ENCODE measurements at regions not wholly inside any gene's neighbourhood (a gene's known extent, or its start where the extent isn't known, plus 50 kb on each side); places are given as distances from the start of the nearest gene placed in this dataset.

DNA sequence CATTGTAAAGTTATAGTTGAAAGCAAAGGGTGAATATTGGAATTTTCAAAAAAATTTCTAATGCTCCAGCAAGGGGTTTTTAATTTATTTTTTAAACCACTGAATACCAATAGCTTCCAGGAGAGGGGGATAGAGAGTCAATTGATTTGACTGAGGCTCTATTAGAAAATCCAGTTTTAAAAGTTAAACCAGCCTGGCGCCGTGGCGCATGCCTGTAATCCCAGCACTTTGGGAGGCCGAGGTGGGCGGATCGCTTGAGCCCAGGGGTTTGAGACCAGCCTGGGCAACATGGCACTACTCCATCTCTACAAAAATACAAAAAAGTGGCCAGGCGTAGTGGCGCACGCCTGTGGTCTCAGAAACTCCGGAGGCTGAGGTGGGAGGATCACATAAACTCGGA, 150.1 kb downstream of the SLC38A4 start:
- DNase-seq (ENCODE audit: low read depth): peak; percentile 45
- TF ChIP-seq, protein P1, sequence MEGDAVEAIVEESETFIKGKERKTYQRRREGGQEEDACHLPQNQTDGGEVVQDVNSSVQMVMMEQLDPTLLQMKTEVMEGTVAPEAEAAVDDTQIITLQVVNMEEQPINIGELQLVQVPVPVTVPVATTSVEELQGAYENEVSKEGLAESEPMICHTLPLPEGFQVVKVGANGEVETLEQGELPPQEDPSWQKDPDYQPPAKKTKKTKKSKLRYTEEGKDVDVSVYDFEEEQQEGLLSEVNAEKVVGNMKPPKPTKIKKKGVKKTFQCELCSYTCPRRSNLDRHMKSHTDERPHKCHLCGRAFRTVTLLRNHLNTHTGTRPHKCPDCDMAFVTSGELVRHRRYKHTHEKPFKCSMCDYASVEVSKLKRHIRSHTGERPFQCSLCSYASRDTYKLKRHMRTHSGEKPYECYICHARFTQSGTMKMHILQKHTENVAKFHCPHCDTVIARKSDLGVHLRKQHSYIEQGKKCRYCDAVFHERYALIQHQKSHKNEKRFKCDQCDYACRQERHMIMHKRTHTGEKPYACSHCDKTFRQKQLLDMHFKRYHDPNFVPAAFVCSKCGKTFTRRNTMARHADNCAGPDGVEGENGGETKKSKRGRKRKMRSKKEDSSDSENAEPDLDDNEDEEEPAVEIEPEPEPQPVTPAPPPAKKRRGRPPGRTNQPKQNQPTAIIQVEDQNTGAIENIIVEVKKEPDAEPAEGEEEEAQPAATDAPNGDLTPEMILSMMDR (IDR thresholded peaks at IDR 0.05; ENCODE audit: low read depth, low read length): peak; percentile 54
- TF ChIP-seq MYC (IDR thresholded peaks at IDR 0.05; ENCODE audit: low read depth, low read length): no peak
- no peak overlapping the region for H3K4me3 ChIP-seq (ENCODE audit: low read depth, low read length)

DNA sequence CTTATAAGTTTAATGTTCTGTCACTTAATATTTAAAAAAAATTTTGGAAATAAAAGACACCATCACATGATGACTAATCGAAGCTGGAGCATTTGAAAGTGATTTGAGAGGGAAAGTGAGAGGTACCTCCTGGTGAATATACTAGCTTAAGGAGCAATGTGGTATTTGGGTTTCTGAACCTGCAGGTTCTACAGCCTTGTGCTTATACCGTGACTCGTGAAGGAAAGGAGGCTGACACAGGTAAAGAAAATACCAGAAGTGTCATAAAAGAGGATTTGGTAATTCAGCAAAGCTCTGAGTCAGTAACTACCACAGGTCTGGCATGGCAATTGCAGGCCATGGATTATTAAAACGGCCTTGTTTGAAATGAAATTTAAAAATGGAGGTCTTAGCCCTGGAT, 151.0 kb downstream of the SLC38A4 start:
- TF ChIP-seq, protein P1 (IDR thresholded peaks at IDR 0.05; ENCODE audit: low read depth, low read length): no peak
- TF ChIP-seq POLR2A (IDR thresholded peaks at IDR 0.05; ENCODE audit: extremely low read depth, insufficient read length): no peak
- TF ChIP-seq, protein P2, sequence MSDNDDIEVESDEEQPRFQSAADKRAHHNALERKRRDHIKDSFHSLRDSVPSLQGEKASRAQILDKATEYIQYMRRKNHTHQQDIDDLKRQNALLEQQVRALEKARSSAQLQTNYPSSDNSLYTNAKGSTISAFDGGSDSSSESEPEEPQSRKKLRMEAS (IDR thresholded peaks at IDR 0.05; ENCODE audit: low read depth, low read length): no peak
- TF ChIP-seq MYC (IDR thresholded peaks at IDR 0.05; ENCODE audit: low read depth, low read length): no peak
- no peak overlapping the region for H3K4me3 ChIP-seq (ENCODE audit: low read depth, low read length)
- no peak for DNase-seq (ENCODE audit: low read depth)

DNA sequence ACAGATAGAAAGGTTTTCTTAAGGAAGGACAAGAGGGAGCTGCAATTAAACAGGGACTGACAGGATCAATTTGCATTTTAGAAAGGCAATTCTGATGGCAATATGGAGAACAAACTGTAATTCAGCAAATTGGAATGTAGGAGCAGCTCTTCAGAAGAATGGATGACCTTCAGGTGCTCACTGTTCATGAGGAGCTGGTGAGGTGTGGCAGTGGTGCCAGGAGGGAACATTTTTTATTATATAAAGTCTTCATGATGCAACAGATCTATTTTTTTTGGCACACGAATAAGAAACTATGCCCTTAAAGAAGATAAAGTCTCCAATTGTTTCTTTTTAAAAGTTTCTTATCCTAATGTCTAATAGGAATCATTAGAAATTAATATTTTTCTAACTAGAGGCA, 151.7 kb downstream of the SLC38A4 start:
- DNase-seq (ENCODE audit: low read depth): no peak
- TF ChIP-seq MYC (IDR thresholded peaks at IDR 0.05; ENCODE audit: low read depth, low read length): no peak
- TF ChIP-seq, protein P1 (IDR thresholded peaks at IDR 0.05; ENCODE audit: low read depth, low read length): no peak
- TF ChIP-seq, protein P2 (IDR thresholded peaks at IDR 0.05; ENCODE audit: low read depth, low read length): no peak
- TF ChIP-seq POLR2A (IDR thresholded peaks at IDR 0.05; ENCODE audit: extremely low read depth, insufficient read length): no peak
- no peak overlapping the region for H3K4me3 ChIP-seq (ENCODE audit: low read depth, low read length)

DNA sequence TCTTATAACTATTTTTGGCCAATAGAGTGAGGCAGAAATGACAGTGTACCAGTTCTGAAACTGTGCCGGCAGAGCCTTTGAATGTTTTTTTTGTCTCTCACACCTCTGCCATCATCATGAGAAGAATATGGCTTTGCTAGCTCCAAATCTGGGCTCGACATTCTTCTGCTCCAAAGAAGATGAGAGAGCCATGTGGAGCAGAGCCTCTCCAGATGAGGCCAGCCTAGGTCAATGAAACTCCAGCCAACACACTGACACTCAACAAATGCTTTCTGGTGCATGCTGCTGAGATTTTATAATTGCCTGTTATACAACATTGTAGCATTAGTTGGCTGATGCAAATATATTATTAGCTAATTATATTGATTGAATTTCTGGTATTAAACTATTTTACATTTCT, 154.7 kb downstream of the SLC38A4 start:
- TF ChIP-seq POLR2A (IDR thresholded peaks at IDR 0.05; ENCODE audit: extremely low read depth, insufficient read length) (no peak), MYC (IDR thresholded peaks at IDR 0.05; ENCODE audit: low read depth, low read length) (no peak)
- TF ChIP-seq, protein P2 (IDR thresholded peaks at IDR 0.05; ENCODE audit: low read depth, low read length): no peak
- TF ChIP-seq, protein P1 (IDR thresholded peaks at IDR 0.05; ENCODE audit: low read depth, low read length): no peak
- no peak for DNase-seq (ENCODE audit: low read depth)
- H3K4me3 ChIP-seq (ENCODE audit: low read depth, low read length): no peak overlapping the region

DNA sequence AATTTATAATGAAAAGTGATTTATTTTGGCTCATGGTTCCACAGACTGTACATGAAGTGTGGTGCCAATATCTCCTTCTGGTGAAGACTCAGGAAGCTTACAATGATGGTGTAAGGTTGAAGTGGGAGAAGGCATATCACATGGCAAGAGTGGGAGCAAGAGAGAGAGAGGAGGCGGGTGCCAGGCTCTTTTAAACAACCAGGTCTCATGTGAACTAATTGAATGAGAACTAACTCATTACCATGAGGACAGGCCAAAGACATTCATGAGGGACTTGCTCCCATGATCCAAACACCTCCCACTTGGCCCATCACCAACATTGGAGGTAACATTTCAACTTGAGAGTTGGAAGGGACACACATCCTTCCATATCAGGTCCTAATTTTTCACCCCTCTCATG, 155.2 kb downstream of the SLC38A4 start:
- no peak for DNase-seq (ENCODE audit: low read depth)
- H3K4me3 ChIP-seq (ENCODE audit: low read depth, low read length): no peak overlapping the region
- TF ChIP-seq, protein P2 (IDR thresholded peaks at IDR 0.05; ENCODE audit: low read depth, low read length): no peak
- TF ChIP-seq POLR2A (IDR thresholded peaks at IDR 0.05; ENCODE audit: extremely low read depth, insufficient read length) (no peak), MYC (IDR thresholded peaks at IDR 0.05; ENCODE audit: low read depth, low read length) (no peak)
- TF ChIP-seq, protein P1 (IDR thresholded peaks at IDR 0.05; ENCODE audit: low read depth, low read length): no peak

DNA sequence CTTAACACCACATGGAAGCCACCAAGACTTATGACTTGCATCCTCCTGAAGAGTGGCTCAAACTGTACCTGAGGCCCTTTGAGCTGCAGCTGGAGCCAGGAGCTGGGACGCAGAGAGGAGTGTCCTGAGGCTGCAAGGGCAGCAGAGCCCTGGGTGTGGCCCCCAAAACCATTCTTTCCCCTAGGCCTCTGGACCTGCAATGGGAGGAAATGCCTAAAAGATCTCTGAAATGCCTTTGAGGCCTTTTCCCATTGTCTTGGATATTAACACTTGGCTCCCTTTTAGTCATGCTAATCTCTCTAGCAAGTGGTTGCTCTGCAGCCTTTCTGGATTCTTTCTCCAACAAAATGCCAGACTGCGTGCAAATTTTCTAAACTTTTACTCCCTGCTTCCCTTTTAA, 156.1 kb downstream of the SLC38A4 start:
- H3K4me3 ChIP-seq (ENCODE audit: low read depth, low read length): no peak overlapping the region
- DNase-seq (ENCODE audit: low read depth): no peak
- TF ChIP-seq, protein P1 (IDR thresholded peaks at IDR 0.05; ENCODE audit: low read depth, low read length): no peak
- TF ChIP-seq MYC (IDR thresholded peaks at IDR 0.05; ENCODE audit: low read depth, low read length): no peak
- TF ChIP-seq, protein P2 (IDR thresholded peaks at IDR 0.05; ENCODE audit: low read depth, low read length): no peak
- no peak for TF ChIP-seq POLR2A (IDR thresholded peaks at IDR 0.05; ENCODE audit: extremely low read depth, insufficient read length)

Measured in NB4 (cell line).